ENCODE measurements at regions not wholly inside any gene's neighbourhood (a gene's known extent, or its start where the extent isn't known, plus 50 kb on each side); places are given as distances from the start of the nearest gene placed in this dataset.

GRCh38 chr18:2213905-2214304, 357.4 kb downstream of the METTL4 start:
- TF ChIP-seq MAX (IDR thresholded peaks at IDR 0.05) (no peak), REST (IDR thresholded peaks at IDR 0.05) (no peak), CTCF (IDR thresholded peaks at IDR 0.05; ENCODE audit: low read depth, low read length, missing input control) (no peak), HNF4G (IDR thresholded peaks at IDR 0.05) (no peak), FOXA1 (IDR thresholded peaks at IDR 0.05) (no peak), RAD21 (IDR thresholded peaks at IDR 0.05) (no peak)
